DND-41 (cell line): ENCODE measurements at regions not wholly inside any gene's neighbourhood (a gene's known extent, or its start where the extent isn't known, plus 50 kb on each side); places are given as distances from the start of the nearest gene placed in this dataset.

Source experiments
- ATAC-seq: fragments of 200-7000 bp; cut with Tn5 transposase; 3 replicates; pipeline ENCODE4 v1.9.1; 2021; ENCODE audit warnings: low read depth; ENCODE audit not compliant: insufficient read depth
- DNase-seq: peaks from one replicate; pipeline ENCODE4 v3.0.0-alpha.2; 2020
- H2AFZ ChIP-seq: 2 replicates; pipeline ENCODE4 v1.6.0; 2012; ENCODE audit warnings: low read depth, low read length
- H3K27ac ChIP-seq: 2 replicates; pipeline ENCODE4 v1.5.1; 2012; ENCODE audit warnings: low read length, inconsistent platforms
- H3K27me3 ChIP-seq: fragments of 200-600 bp; sonication (generic); 2 replicates; pipeline ENCODE4 v1.6.0; 2012; ENCODE audit warnings: low read length, mild to moderate bottlenecking, inconsistent platforms; ENCODE audit not compliant: insufficient read depth, poor library complexity
- H3K36me3 ChIP-seq: 2 replicates; pipeline ENCODE4 v1.5.1; 2012; ENCODE audit warnings: low read length, inconsistent platforms; ENCODE audit not compliant: insufficient read depth
- H3K4me1 ChIP-seq: 2 replicates; pipeline ENCODE4 v1.5.1; 2012; ENCODE audit warnings: mild to moderate bottlenecking, low read length; ENCODE audit not compliant: insufficient read depth
- H3K4me2 ChIP-seq: 2 replicates; pipeline ENCODE4 v1.6.0; 2012; ENCODE audit warnings: mild to moderate bottlenecking, moderate library complexity, low read length, inconsistent platforms; ENCODE audit not compliant: insufficient read depth
- H3K4me3 ChIP-seq, 2 experiments: fragments of 200-600 bp in 1 of 2; shearing (Covaris generic) in 1 of 2; 2 replicates each; pipeline ENCODE4 v1.5.1; 2012 to 2016; ENCODE audit warnings: inconsistent platforms in 2 of 2, low read length in 2 of 2, mild to moderate bottlenecking in 2 of 2, low read depth in 1 of 2, moderate library complexity in 1 of 2
- H3K79me2 ChIP-seq: 2 replicates; pipeline ENCODE4 v1.6.0; 2012; ENCODE audit warnings: low read length, inconsistent platforms; ENCODE audit not compliant: insufficient read depth
- H3K9ac ChIP-seq: 2 replicates; pipeline ENCODE4 v1.6.0; 2012; ENCODE audit warnings: low read depth, mild to moderate bottlenecking, inconsistent platforms, low read length, moderate library complexity
- H3K9me3 ChIP-seq: 2 replicates; pipeline ENCODE4 v1.5.1; 2012; ENCODE audit warnings: low read length, moderate library complexity, mild to moderate bottlenecking, inconsistent platforms; ENCODE audit not compliant: insufficient read depth, severe bottlenecking
- H4K20me1 ChIP-seq: 2 replicates; pipeline ENCODE4 v1.6.0; 2012; ENCODE audit warnings: low read length; ENCODE audit not compliant: insufficient read depth
- EZH2 ChIP-seq: IDR thresholded peaks from 3 replicates; pipeline ENCODE4 v1.6.1; 2012; ENCODE audit warnings: borderline replicate concordance, low read depth, mild to moderate bottlenecking, moderate library complexity, low read length, inconsistent platforms; ENCODE audit not compliant: severe bottlenecking
- TF ChIP-seq, protein P1 (sequence below): IDR thresholded peaks from 2 replicates; pipeline ENCODE4 v1.5.1; 2012; ENCODE audit warnings: borderline replicate concordance, low read length, moderate library complexity, mild to moderate bottlenecking; ENCODE audit not compliant: poor library complexity, severe bottlenecking; ENCODE audit errors: extremely low read depth

DNA sequence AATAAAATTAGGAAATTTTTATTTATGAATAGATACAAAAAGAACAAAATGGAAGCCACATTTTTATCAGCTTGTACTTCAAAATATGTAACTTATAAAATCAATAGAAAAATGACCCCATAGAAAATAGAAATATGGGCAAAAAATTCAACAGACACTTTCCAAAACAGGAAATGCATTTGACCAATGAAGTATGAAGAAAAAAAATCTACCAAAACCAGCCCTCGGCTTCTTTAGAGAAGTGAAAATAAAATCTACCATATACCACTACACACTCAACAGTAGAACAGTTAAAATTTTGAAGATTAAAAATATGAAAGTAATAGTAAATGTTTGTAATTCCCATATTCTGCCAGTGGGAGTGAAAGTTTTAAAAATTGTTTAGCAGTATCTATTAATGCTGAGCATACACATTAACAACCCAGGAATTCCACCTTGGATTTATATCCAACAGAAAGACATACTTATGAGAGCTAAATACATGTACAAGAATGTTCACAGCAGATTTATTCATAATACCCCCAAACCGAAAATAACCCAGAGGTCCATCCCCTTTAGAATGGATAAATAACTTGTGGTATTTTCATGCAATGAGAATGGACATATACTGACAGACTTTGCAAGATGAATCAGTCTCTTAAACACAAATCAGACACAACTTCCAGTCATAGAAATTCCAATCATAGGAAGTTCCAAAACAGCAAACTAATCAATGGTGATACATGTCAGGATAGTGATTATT, 318.0 kb downstream of the FIGN start:
- no peaks in the 10 kb centered on the region for H3K4me1 ChIP-seq
- no peak overlapping the region for H3K4me2 ChIP-seq
- DNase-seq (no peak), ATAC-seq (no peak)
- H4K20me1 ChIP-seq = no peaks in the 10 kb centered on the region
- H3K9ac ChIP-seq = no peak overlapping the region
- no peak for TF ChIP-seq EZH2
- TF ChIP-seq, protein P1, sequence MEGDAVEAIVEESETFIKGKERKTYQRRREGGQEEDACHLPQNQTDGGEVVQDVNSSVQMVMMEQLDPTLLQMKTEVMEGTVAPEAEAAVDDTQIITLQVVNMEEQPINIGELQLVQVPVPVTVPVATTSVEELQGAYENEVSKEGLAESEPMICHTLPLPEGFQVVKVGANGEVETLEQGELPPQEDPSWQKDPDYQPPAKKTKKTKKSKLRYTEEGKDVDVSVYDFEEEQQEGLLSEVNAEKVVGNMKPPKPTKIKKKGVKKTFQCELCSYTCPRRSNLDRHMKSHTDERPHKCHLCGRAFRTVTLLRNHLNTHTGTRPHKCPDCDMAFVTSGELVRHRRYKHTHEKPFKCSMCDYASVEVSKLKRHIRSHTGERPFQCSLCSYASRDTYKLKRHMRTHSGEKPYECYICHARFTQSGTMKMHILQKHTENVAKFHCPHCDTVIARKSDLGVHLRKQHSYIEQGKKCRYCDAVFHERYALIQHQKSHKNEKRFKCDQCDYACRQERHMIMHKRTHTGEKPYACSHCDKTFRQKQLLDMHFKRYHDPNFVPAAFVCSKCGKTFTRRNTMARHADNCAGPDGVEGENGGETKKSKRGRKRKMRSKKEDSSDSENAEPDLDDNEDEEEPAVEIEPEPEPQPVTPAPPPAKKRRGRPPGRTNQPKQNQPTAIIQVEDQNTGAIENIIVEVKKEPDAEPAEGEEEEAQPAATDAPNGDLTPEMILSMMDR = no peak
- H3K27me3 ChIP-seq = no peaks in the 10 kb centered on the region
- H3K27ac ChIP-seq = no peak overlapping the region
- no peak overlapping the region for H3K4me3 ChIP-seq
- H3K9me3 ChIP-seq = no peaks in the 10 kb centered on the region
- H3K36me3 ChIP-seq = no peaks in the 10 kb centered on the region
- no peaks in the 10 kb centered on the region for H3K79me2 ChIP-seq
- no peak overlapping the region for H2AFZ ChIP-seq

DNA sequence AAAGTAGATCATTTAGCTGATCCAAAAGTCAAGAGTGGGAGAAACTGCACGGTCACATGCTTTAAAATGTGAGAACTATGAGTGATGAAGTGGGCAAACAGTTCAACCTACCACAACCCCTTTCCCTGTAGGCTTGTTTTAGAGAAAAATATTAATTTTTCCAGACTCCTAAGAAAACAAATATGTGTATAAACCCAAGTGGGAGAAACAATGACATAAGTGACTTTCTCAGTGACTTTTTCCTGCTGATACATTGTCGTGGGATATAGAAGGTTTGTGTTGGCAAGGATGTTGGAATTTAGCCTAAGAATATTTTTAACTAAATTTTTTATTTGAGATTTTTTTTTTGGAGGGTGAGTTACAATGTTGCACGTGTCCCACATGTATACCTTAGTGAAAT, 321.7 kb downstream of the FIGN start:
- Histone ChIP-seq H2AFZ (no peak overlapping the region), H3K4me3 (no peak overlapping the region), H3K4me1 (no peaks in the 10 kb centered on the region), H3K9me3 (no peaks in the 10 kb centered on the region), H3K27me3 (no peaks in the 10 kb centered on the region), H3K36me3 (no peaks in the 10 kb centered on the region), H3K9ac (no peak overlapping the region), H3K4me2 (no peak overlapping the region), H3K27ac (no peak overlapping the region), H4K20me1 (no peaks in the 10 kb centered on the region), H3K79me2 (no peaks in the 10 kb centered on the region)
- no peak for DNase-seq
- no peak for ATAC-seq
- no peak for TF ChIP-seq EZH2

DNA sequence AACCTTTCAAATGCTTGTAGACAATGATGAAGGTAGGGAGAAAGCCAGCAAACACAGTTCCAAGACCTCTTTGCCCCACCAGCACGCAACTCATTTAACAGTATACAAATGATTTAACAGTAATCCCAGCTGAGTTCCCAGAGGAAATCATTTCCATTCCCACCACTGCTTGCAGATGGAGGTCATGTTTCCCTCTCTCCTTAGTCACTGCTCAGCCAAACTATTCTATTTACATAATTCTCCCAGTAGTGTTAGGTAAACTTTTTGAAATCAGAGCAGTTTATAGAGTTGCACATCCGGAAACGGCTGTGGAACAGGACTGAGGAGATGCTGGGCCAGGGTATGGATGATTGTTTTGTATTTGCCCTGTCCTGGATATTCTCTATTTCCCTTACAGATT, 328.5 kb downstream of the FIGN start:
- TF ChIP-seq, protein P1 = no peak
- no peak for TF ChIP-seq EZH2
- no peak overlapping the region for H3K4me3 ChIP-seq

DNA sequence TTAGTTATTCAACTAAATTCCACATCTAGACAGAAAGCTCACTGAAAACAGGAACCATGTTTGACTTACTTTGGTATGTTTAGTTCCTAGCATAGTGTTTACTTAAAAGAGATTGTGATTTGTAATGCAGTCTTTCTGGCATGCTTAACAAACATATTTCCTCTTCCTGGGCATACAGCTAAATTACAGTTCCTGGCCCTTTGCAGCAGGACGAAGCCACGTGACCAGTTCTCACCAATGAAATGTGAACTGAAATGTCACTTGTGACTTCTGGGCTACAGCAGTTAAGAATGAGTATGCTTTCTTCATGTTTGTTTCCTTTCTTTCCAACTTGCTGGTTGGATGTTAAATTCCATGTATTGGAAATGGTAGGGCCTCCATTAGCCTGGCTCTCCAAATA, 330.5 kb downstream of the FIGN start:
- H3K9ac ChIP-seq = no peak overlapping the region
- no peak overlapping the region for H3K4me3 ChIP-seq
- H3K4me1 ChIP-seq = no peaks in the 10 kb centered on the region
- H4K20me1 ChIP-seq = no peaks in the 10 kb centered on the region
- no peak overlapping the region for H3K27ac ChIP-seq
- no peak overlapping the region for H3K4me2 ChIP-seq
- H3K27me3 ChIP-seq = no peaks in the 10 kb centered on the region
- DNase-seq (no peak), ATAC-seq (no peak)
- no peaks in the 10 kb centered on the region for H3K36me3 ChIP-seq
- H3K9me3 ChIP-seq = no peaks in the 10 kb centered on the region
- H3K79me2 ChIP-seq = no peaks in the 10 kb centered on the region
- TF ChIP-seq, protein P1 = no peak
- no peak for TF ChIP-seq EZH2
- H2AFZ ChIP-seq = no peak overlapping the region

More for the DNA sequence above, 328.5 kb downstream of the FIGN start:
- Histone ChIP-seq H3K4me2 (no peak overlapping the region), H3K27ac (no peak overlapping the region), H4K20me1 (no peaks in the 10 kb centered on the region), H3K27me3 (no peaks in the 10 kb centered on the region), H3K9me3 (no peaks in the 10 kb centered on the region), H3K79me2 (no peaks in the 10 kb centered on the region), H3K9ac (no peak overlapping the region), H3K4me1 (no peaks in the 10 kb centered on the region), H3K36me3 (no peaks in the 10 kb centered on the region), H2AFZ (no peak overlapping the region)
- no peak for ATAC-seq
- DNase-seq = no peak
